Hepatocyte (in vitro differentiated cells): ENCODE measurements at regions not wholly inside any gene's neighbourhood (a gene's known extent, or its start where the extent isn't known, plus 50 kb on each side); places are given as distances from the start of the nearest gene placed in this dataset.

Source experiments
- CTCF ChIP-seq: fragments of 200-600 bp; sonication (generic); IDR thresholded peaks from 2 replicates; pipeline ENCODE4 v1.5.1; 2016; ENCODE audit warnings: antibody characterized with exemption, mild to moderate bottlenecking; ENCODE audit not compliant: poor library complexity
- EZH2 ChIP-seq: fragments of 200-600 bp; sonication (generic); IDR thresholded peaks from 2 replicates; pipeline ENCODE4 v1.6.1; 2016; ENCODE audit warnings: antibody characterized with exemption, mild to moderate bottlenecking, borderline replicate concordance

GRCh38 chr4:180391613-180392012 lies 1851.6 kb upstream of the TENM3 start:
- TF ChIP-seq CTCF = no peak
- no peak for TF ChIP-seq EZH2
